Stimulated activated naive CD8-positive, alpha-beta T cell treated with anti-CD3 and anti-CD28 coated beads, Interleukin-15, amount 100 ng/mL, for 72 hours (primary cell): ENCODE measurements at regions not wholly inside any gene's neighbourhood (a gene's known extent, or its start where the extent isn't known, plus 50 kb on each side); places are given as distances from the start of the nearest gene placed in this dataset.

ENCODE experiments used
- ATAC-seq: fragments of 150-1000 bp; cut with Tn5 transposase; 2 replicates; pipeline ENCODE4 v1.10.0; 2021; ENCODE audit warnings: mild to moderate bottlenecking, moderate library complexity
- DNase-seq, 2 donors: peaks; one replicate each; pipeline ENCODE4 v3.0.0; 2021 to 2022
- H3K27ac Mint-ChIP-seq, 2 donors: one replicate each; pipeline ENCODE4 v1.8.0; 2022; ENCODE audit warnings: mild to moderate bottlenecking in 2 of 2, mixed read lengths in 2 of 2, moderate library complexity in 2 of 2
- H3K27me3 Mint-ChIP-seq: one replicate; pipeline ENCODE4 v1.8.0; 2022; ENCODE audit warnings: mixed read lengths
- H3K4me1 Mint-ChIP-seq: one replicate; pipeline ENCODE4 v1.8.0; 2022; ENCODE audit warnings: mild to moderate bottlenecking, mixed read lengths
- H3K4me3 Mint-ChIP-seq, 2 donors: one replicate each; pipeline ENCODE4 v1.8.0; 2022; ENCODE audit warnings: mild to moderate bottlenecking in 2 of 2, mixed read lengths in 2 of 2, moderate library complexity in 1 of 2
- H3K9me3 Mint-ChIP-seq, 2 donors: one replicate each; pipeline ENCODE4 v1.8.0; 2022; ENCODE audit warnings: mixed read lengths in 2 of 2

DNA sequence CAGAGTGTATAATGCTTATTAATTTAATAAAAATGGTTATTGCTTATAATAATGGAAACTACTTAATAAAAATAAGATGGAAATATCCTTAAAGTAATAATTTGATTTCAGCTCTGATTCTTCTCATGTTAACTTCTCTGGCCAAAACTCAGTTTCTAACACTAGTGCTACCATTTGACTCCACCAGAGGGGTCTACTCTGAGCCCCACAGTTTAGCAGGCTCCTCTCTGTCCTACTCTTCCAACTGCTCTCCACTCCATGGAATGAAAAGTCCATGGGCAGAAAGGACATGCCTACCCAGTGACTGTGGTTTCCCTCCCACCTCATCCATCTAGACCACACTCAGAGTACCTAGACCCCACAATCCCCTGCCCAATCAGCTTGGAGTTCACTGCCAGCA, 489.1 kb upstream of the CAMK1G start:
- ATAC-seq, result no peak
- Mint-ChIP-seq H3K4me1 (no peaks in the 10 kb centered on the region), H3K27me3 (no peaks in the 10 kb centered on the region), H3K27ac (no peak overlapping the region), H3K9me3 (no peaks in the 10 kb centered on the region), H3K4me3 (no peak overlapping the region)
- no peak for DNase-seq

DNA sequence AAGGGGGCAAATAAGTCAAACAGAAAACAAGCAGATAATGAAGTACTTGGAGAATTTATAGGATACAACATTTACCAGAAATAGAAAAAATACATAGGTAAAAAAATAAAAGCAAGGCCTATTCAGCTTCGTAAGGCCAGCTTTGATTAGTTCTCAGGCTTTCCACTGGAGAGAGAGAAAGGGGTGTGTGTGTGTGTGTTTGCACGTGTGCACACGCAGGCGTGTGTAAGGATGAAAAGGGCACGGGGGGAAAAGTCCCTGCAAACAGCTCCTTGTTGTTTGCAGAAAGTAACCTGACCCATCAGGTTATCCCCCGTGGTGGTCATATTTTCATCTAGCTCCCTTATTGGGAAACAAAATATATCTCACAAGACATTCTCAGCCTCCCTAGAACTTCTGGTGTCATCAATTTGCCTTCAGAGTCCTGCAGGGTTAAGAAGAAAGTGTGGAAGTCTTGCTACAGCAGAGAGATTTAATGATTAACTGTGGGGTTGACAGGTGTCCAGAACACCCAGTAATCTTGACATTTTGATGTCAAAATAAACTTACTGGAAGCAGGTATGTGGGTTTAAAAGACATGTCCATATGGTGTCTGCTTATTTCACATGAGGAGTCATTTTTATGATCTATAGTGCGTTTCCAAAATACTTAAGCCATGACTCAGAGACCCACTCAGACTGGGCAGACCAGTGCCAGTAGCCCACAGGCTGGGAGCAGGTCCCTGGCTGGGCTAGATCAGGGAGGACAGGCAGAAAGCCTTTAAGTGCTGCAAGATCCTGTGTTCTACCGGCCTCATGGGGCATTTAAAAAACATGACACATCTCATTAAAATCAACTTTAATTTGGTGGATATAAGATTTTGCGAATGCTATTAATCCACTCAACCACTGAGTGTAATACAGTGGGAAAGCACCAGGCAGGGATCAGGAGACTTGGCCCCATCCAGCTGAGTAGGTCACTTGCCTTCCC, 487.6 kb upstream of the CAMK1G start:
- no peak overlapping the region for H3K4me3 Mint-ChIP-seq
- ATAC-seq (no peak), DNase-seq (no peak)
- no peaks in the 10 kb centered on the region for H3K27me3 Mint-ChIP-seq
- no peaks in the 10 kb centered on the region for H3K4me1 Mint-ChIP-seq
- no peaks in the 10 kb centered on the region for H3K9me3 Mint-ChIP-seq
- H3K27ac Mint-ChIP-seq, result peak overlapping the region in 1 of 2 donors; percentile 14

DNA sequence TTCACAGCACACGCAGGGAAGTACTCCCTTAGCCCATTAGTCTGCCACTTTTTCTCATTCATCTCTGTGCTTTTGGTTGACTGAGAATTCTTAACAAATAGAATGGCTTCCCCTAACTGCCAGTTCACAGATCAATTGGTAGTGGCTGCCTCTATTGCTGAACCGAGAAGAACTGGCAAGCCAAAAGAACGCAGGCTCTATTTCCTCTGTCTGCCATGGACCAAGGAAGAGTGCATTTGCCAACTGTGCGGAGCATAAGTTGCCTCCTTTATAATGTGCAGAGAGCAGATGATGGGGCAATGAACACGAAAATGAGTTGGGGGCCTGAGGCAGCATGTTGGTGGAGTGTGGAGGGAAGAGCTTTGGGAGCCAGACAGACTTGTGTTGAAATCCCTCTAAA, 483.1 kb upstream of the CAMK1G start:
- ATAC-seq (no peak), DNase-seq (no peak)
- Mint-ChIP-seq H3K27ac (no peak overlapping the region), H3K4me1 (no peaks in the 10 kb centered on the region), H3K9me3 (no peaks in the 10 kb centered on the region), H3K4me3 (no peak overlapping the region), H3K27me3 (no peaks in the 10 kb centered on the region)

GRCh38 chr1:209101106-209101505, 482.4 kb upstream of the CAMK1G start:
- H3K27me3 Mint-ChIP-seq, result no peaks in the 10 kb centered on the region
- no peak overlapping the region for H3K27ac Mint-ChIP-seq
- ATAC-seq (no peak), DNase-seq (no peak)
- H3K9me3 Mint-ChIP-seq, result no peaks in the 10 kb centered on the region
- H3K4me1 Mint-ChIP-seq, result no peaks in the 10 kb centered on the region
- no peak overlapping the region for H3K4me3 Mint-ChIP-seq

GRCh38 chr1:209102120-209102519, 481.4 kb upstream of the CAMK1G start:
- H3K9me3 Mint-ChIP-seq, result no peaks in the 10 kb centered on the region
- peaks cover 8% of the 10 kb centered on the region for H3K27me3 Mint-ChIP-seq
- no peaks in the 10 kb centered on the region for H3K4me1 Mint-ChIP-seq
- DNase-seq (no peak), ATAC-seq (no peak)
- no peak overlapping the region for H3K4me3 Mint-ChIP-seq
- H3K27ac Mint-ChIP-seq, result no peak overlapping the region

GRCh38 chr1:209102531-209102930, 481.0 kb upstream of the CAMK1G start:
- ATAC-seq (no peak), DNase-seq (no peak)
- H3K4me3 Mint-ChIP-seq, result no peak overlapping the region
- peaks cover 11% of the 10 kb centered on the region for H3K27me3 Mint-ChIP-seq
- H3K4me1 Mint-ChIP-seq, result no peaks in the 10 kb centered on the region
- H3K27ac Mint-ChIP-seq, result no peak overlapping the region
- H3K9me3 Mint-ChIP-seq, result no peaks in the 10 kb centered on the region

DNA sequence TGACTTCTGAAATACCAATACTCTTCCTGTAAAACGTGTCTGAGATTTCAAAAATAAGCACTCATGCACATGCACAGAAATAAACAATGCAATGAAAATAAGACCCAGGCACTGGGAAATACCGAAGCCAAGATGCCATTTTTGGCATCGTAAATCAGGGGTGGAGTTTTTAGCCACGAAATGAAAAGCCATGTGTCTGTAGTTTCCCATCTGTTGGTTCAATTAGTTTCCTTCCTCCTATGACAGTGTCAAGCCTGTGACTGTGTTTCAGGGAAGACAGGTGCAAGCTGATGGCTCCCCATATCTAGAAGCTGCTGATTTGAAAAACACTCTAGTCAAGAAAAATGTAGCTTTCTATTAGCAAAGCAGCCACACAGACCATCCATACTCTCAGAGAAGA, 480.4 kb upstream of the CAMK1G start:
- no peaks in the 10 kb centered on the region for H3K4me1 Mint-ChIP-seq
- H3K4me3 Mint-ChIP-seq, result no peak overlapping the region
- H3K9me3 Mint-ChIP-seq, result no peaks in the 10 kb centered on the region
- DNase-seq (no peak), ATAC-seq (no peak)
- H3K27ac Mint-ChIP-seq, result no peak overlapping the region
- peaks cover 11% of the 10 kb centered on the region for H3K27me3 Mint-ChIP-seq

DNA sequence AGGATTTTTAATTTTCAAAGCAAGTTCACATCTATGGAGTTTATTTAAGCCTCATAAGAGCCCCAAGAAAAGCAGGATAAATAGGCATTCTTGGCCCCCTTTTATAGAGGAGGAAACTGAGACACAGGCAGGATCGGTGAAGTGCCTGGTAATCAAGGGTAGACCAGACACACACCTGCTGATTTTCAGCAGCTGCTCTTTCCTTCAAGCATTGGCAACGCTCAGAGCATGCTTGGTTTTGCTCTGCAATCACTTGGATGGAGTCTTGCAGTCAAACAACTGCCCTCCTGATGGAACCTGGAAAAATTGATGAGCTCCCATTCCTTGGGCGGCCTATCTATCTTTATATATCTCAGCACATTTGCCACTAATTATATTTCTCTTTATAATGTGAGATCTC, 478.9 kb upstream of the CAMK1G start:
- Mint-ChIP-seq H3K4me3 (no peak overlapping the region), H3K4me1 (no peaks in the 10 kb centered on the region), H3K27ac (no peak overlapping the region), H3K9me3 (no peaks in the 10 kb centered on the region), H3K27me3 (peaks cover 11% of the 10 kb centered on the region)
- no peak for DNase-seq
- ATAC-seq, result no peak

DNA sequence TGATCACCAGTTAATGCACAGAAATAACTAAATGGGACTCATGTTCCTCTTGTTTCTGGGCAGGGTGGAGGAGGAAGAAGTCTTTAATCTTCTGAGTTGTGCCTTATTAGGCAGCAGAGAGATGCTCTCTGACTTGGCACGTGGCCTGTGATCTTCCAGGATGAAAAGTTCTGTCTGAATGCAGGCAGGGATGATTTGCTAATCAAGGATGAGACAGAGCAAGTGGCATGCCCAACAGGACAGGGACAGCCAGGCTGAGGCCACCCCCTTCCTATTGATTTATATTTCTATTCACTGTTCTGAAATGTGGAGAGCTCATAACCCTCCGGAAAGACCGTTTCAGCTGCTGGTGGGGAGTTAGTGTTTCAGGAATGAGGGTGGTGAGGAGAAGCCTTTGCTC, 477.8 kb upstream of the CAMK1G start:
- H3K9me3 Mint-ChIP-seq, result no peaks in the 10 kb centered on the region
- H3K4me3 Mint-ChIP-seq, result no peak overlapping the region
- no peak overlapping the region for H3K27ac Mint-ChIP-seq
- peaks cover 11% of the 10 kb centered on the region for H3K27me3 Mint-ChIP-seq
- no peak for ATAC-seq
- no peaks in the 10 kb centered on the region for H3K4me1 Mint-ChIP-seq
- DNase-seq, result no peak

GRCh38 chr1:209106237-209106741, 477.2 kb upstream of the CAMK1G start:
- no peaks in the 10 kb centered on the region for H3K9me3 Mint-ChIP-seq
- peaks cover 11% of the 10 kb centered on the region for H3K27me3 Mint-ChIP-seq
- H3K4me3 Mint-ChIP-seq, result no peak overlapping the region
- H3K27ac Mint-ChIP-seq, result no peak overlapping the region
- no peak for DNase-seq
- H3K4me1 Mint-ChIP-seq, result no peaks in the 10 kb centered on the region
- ATAC-seq, result no peak

GRCh38 chr1:209106861-209107260, 476.7 kb upstream of the CAMK1G start:
- no peak for ATAC-seq
- no peak overlapping the region for H3K4me3 Mint-ChIP-seq
- no peaks in the 10 kb centered on the region for H3K4me1 Mint-ChIP-seq

GRCh38 chr1:209107535-209107934, 476.0 kb upstream of the CAMK1G start:
- H3K27ac Mint-ChIP-seq, result no peak overlapping the region

More at GRCh38 chr1:209106861-209107260, 476.7 kb upstream of the CAMK1G start:
- H3K27ac Mint-ChIP-seq, result no peak overlapping the region
- H3K9me3 Mint-ChIP-seq, result no peaks in the 10 kb centered on the region
- H3K27me3 Mint-ChIP-seq, result peaks cover 11% of the 10 kb centered on the region
- DNase-seq, result no peak

GRCh38 chr1:209109001-209109785, 474.3 kb upstream of the CAMK1G start:
- H3K27me3 Mint-ChIP-seq, result peaks cover 19% of the 10 kb centered on the region

More at GRCh38 chr1:209107535-209107934, 476.0 kb upstream of the CAMK1G start:
- Mint-ChIP-seq H3K27me3 (peaks cover 11% of the 10 kb centered on the region), H3K4me3 (no peak overlapping the region), H3K9me3 (no peaks in the 10 kb centered on the region), H3K4me1 (no peaks in the 10 kb centered on the region)
- DNase-seq, result no peak
- no peak for ATAC-seq

GRCh38 chr1:209113521-209113920, 470.0 kb upstream of the CAMK1G start:
- no peak for DNase-seq
- Mint-ChIP-seq H3K27ac (no peak overlapping the region), H3K4me1 (no peaks in the 10 kb centered on the region), H3K4me3 (no peak overlapping the region), H3K9me3 (no peaks in the 10 kb centered on the region), H3K27me3 (peaks cover 8% of the 10 kb centered on the region)
- no peak for ATAC-seq

More at GRCh38 chr1:209109001-209109785, 474.3 kb upstream of the CAMK1G start:
- no peaks in the 10 kb centered on the region for H3K4me1 Mint-ChIP-seq
- peak overlapping the region in 1 of 2 donors; percentile 82 for H3K27ac Mint-ChIP-seq
- H3K9me3 Mint-ChIP-seq, result no peaks in the 10 kb centered on the region
- no peak overlapping the region for H3K4me3 Mint-ChIP-seq
- ATAC-seq (no peak), DNase-seq (no peak)

- no peak overlapping the region for H3K4me3 Mint-ChIP-seq
- H3K4me1 Mint-ChIP-seq, result no peaks in the 10 kb centered on the region
- H3K9me3 Mint-ChIP-seq, result no peaks in the 10 kb centered on the region
- DNase-seq (no peak), ATAC-seq (no peak)
- peaks cover 14% of the 10 kb centered on the region for H3K27me3 Mint-ChIP-seq
- H3K27ac Mint-ChIP-seq, result no peak overlapping the region
Observed at GRCh38 chr1:209116705-209117104, 466.8 kb upstream of the CAMK1G start.

GRCh38 chr1:209123601-209124000, 459.9 kb upstream of the CAMK1G start:
- Mint-ChIP-seq H3K4me1 (no peaks in the 10 kb centered on the region), H3K4me3 (no peak overlapping the region), H3K27ac (peak overlapping the region in 1 of 2 donors; percentile 47), H3K27me3 (peaks cover 15% of the 10 kb centered on the region), H3K9me3 (peaks cover 5 to 8% of the 10 kb centered on the region in 2 donors)
- ATAC-seq (no peak), DNase-seq (no peak)
